COR-L47 (cell line): ENCODE measurements at regions not wholly inside any gene's neighbourhood (a gene's known extent, or its start where the extent isn't known, plus 50 kb on each side); places are given as distances from the start of the nearest gene placed in this dataset.
A peak's percentile ranks its signal among the peaks of the same experiment; 100 is the strongest.
"Not testable (repeated sequence)": the region's sequence is repeated elsewhere in the genome, so short reads cannot be mapped to it uniquely, and the experiment has no call there.

Source experiments
- DNase-seq: peaks from one replicate; lab custom pipeline; 2025; lab: John Stamatoyannopoulos, UW

- no peak for DNase-seq
These were observed 163.1 kb downstream of the PHLDA1 start for GRCh38 chr12:75868501-75868900.

GRCh38 chr12:75865315-75865714 lies 166.3 kb downstream of the PHLDA1 start:
- no peak for DNase-seq

GRCh38 chr12:75864161-75864560 lies 167.4 kb downstream of the PHLDA1 start:
- DNase-seq = no peak

- DNase-seq = no peak
These were observed 168.0 kb downstream of the PHLDA1 start for GRCh38 chr12:75863533-75863932.

GRCh38 chr12:75862692-75863471 lies 168.7 kb downstream of the PHLDA1 start:
- no peak for DNase-seq

- no peak for DNase-seq
These were observed 171.7 kb downstream of the PHLDA1 start for GRCh38 chr12:75859868-75860267.

- DNase-seq = no peak
These were observed 175.3 kb downstream of the PHLDA1 start for GRCh38 chr12:75856235-75856634.

GRCh38 chr12:75855360-75855759 lies 176.2 kb downstream of the PHLDA1 start:
- no peak for DNase-seq

- no peak for DNase-seq
These were observed 176.8 kb downstream of the PHLDA1 start for GRCh38 chr12:75854681-75855309.

- DNase-seq = not testable (repeated sequence)
These were observed 177.4 kb downstream of the PHLDA1 start for GRCh38 chr12:75854137-75854536.

GRCh38 chr12:75853626-75854025 lies 177.9 kb downstream of the PHLDA1 start:
- peak; percentile 3 for DNase-seq

GRCh38 chr12:75852956-75853355 lies 178.6 kb downstream of the PHLDA1 start:
- no peak for DNase-seq

- DNase-seq = peak; percentile 1
These were observed 179.4 kb downstream of the PHLDA1 start for GRCh38 chr12:75852143-75852542.

GRCh38 chr12:75850721-75851462 lies 180.7 kb downstream of the PHLDA1 start:
- DNase-seq = peak; percentile 2

- DNase-seq = no peak
These were observed 182.6 kb downstream of the PHLDA1 start for GRCh38 chr12:75848961-75849360.

- no peak for DNase-seq
These were observed 183.1 kb downstream of the PHLDA1 start for GRCh38 chr12:75848431-75848925.

GRCh38 chr12:75846102-75846501 lies 185.5 kb downstream of the PHLDA1 start:
- DNase-seq = no peak

GRCh38 chr12:75844985-75845384 lies 186.6 kb downstream of the PHLDA1 start:
- no peak for DNase-seq

- no peak for DNase-seq
These were observed 187.4 kb downstream of the PHLDA1 start for GRCh38 chr12:75844049-75844770.

GRCh38 chr12:75842090-75842489 lies 189.5 kb downstream of the PHLDA1 start:
- peak; percentile 35 for DNase-seq

- no peak for DNase-seq
These were observed 190.6 kb downstream of the PHLDA1 start for GRCh38 chr12:75840994-75841355.

- no peak for DNase-seq
These were observed 193.3 kb downstream of the PHLDA1 start for GRCh38 chr12:75838309-75838708.
